Mesendoderm (in vitro differentiated cells): ENCODE measurements at regions not wholly inside any gene's neighbourhood (a gene's known extent, or its start where the extent isn't known, plus 50 kb on each side); places are given as distances from the start of the nearest gene placed in this dataset. TPM values are rescaled to one million over a fixed set of nuclear protein-coding genes. Genes with fewer than 3 reads are reported as not detected.
"Not testable (repeated sequence)": the region's sequence is repeated elsewhere in the genome, so short reads cannot be mapped to it uniquely, and the experiment has no call there.

ENCODE experiments used
- DNase-seq: peaks from one replicate; pipeline ENCODE4 v3.0.0; 2013
- H2AK5ac ChIP-seq: 2 replicates; pipeline ENCODE4 v1.6.1; 2013; ENCODE audit warnings: low read length, inconsistent platforms
- H2BK120ac ChIP-seq: 2 replicates; pipeline ENCODE4 v1.6.1; 2013; ENCODE audit warnings: low read depth, mild to moderate bottlenecking, low read length, moderate library complexity, mixed read lengths
- H2BK15ac ChIP-seq: replicated peaks from 2 replicates; pipeline ENCODE4 v1.6.1; 2013; ENCODE audit warnings: low read depth, mild to moderate bottlenecking, moderate library complexity
- H2BK5ac ChIP-seq: 2 replicates; pipeline ENCODE4 v1.6.1; 2013; ENCODE audit warnings: low read length, inconsistent platforms
- H3K18ac ChIP-seq: 2 replicates; pipeline ENCODE4 v1.6.1; 2013; ENCODE audit warnings: mild to moderate bottlenecking, low read length, mixed read lengths
- H3K23ac ChIP-seq: one replicate; pipeline ENCODE4 v1.6.1; 2013; ENCODE audit warnings: low read length
- H3K27ac ChIP-seq: 2 replicates; pipeline ENCODE4 v1.5.1; 2013; ENCODE audit warnings: low read depth, mild to moderate bottlenecking, inconsistent platforms, low read length, moderate library complexity
- H3K27me3 ChIP-seq: 2 replicates; pipeline ENCODE4 v1.6.1; 2013; ENCODE audit warnings: low read length, control low read depth, mild to moderate bottlenecking, inconsistent platforms; ENCODE audit not compliant: insufficient read depth, poor library complexity
- H3K36me3 ChIP-seq: 2 replicates; pipeline ENCODE4 v1.6.1; 2013; ENCODE audit warnings: low read length, inconsistent platforms; ENCODE audit not compliant: control insufficient read depth, insufficient read depth
- H3K4ac ChIP-seq: one replicate; pipeline ENCODE4 v1.6.1; 2013; ENCODE audit warnings: low read depth, mild to moderate bottlenecking, low read length, moderate library complexity
- H3K4me1 ChIP-seq: 2 replicates; pipeline ENCODE4 v1.6.1; 2013; ENCODE audit warnings: low read depth, low read length, inconsistent platforms; ENCODE audit not compliant: control insufficient read depth
- H3K4me2 ChIP-seq: 2 replicates; pipeline ENCODE4 v1.6.1; 2013; ENCODE audit warnings: low read length
- H3K4me3 ChIP-seq: 2 replicates; pipeline ENCODE4 v1.5.1; 2013; ENCODE audit warnings: mild to moderate bottlenecking, low read length
- H3K56ac ChIP-seq: one replicate; pipeline ENCODE4 v1.6.1; 2013; ENCODE audit warnings: low read length
- H3K79me1 ChIP-seq: 2 replicates; pipeline ENCODE4 v1.6.1; 2013; ENCODE audit warnings: low read length, inconsistent platforms
- H3K79me2 ChIP-seq: 2 replicates; pipeline ENCODE4 v1.6.1; 2013; ENCODE audit warnings: mild to moderate bottlenecking, low read length; ENCODE audit not compliant: control insufficient read depth, insufficient read depth
- H3K9ac ChIP-seq: 2 replicates; pipeline ENCODE4 v1.6.1; 2013; ENCODE audit warnings: low read length, inconsistent platforms
- H4K5ac ChIP-seq: one replicate; pipeline ENCODE4 v1.6.1; 2013; ENCODE audit warnings: low read length
- H4K8ac ChIP-seq: one replicate; pipeline ENCODE4 v1.6.1; 2013; ENCODE audit warnings: low read depth, mild to moderate bottlenecking, control low read depth, low read length, moderate library complexity
- WGBS: extraction: QIAGEN DNeasy Blood & Tissue Kit; methylation state at CpG from one replicate; pipeline ENCODE4 v1.1.7; 2013; ENCODE audit warnings: low lambda C conversion rate, missing lambda C conversion rate; ENCODE audit not compliant: insufficient coverage; ENCODE audit errors: extremely low coverage; 5-methylcytosine and 5-hydroxymethylcytosine counted together
- small RNA-seq: library from polyadenylated mRNA; stranded (forward); fragments of <200 nt; extraction: miRNeasy Mini kit (QIAGEN cat#:217004); gene quantifications from one replicate; pipeline ENCODE3, GENCODE V24; 2013; ENCODE audit not compliant: insufficient read depth

GRCh38 chrY:18836643-18837042 is 63.1 kb upstream of the HSFY2 start:
- H2BK5ac ChIP-seq, H3K79me2 ChIP-seq, H3K4me1 ChIP-seq, H3K56ac ChIP-seq, H2BK15ac ChIP-seq, H3K27ac ChIP-seq, H3K4ac ChIP-seq, H3K36me3 ChIP-seq, H2AK5ac ChIP-seq, H2BK120ac ChIP-seq, DNase-seq, H3K18ac ChIP-seq, H4K5ac ChIP-seq, H3K27me3 ChIP-seq, H3K4me3 ChIP-seq, H3K9ac ChIP-seq, H3K79me1 ChIP-seq, H4K8ac ChIP-seq, H3K23ac ChIP-seq, H3K4me2 ChIP-seq: not testable (repeated sequence)
- WGBS, result no CpG with 5 or more reads among the region's 6 CpGs

Small RNA genes lying in the stretch of these regions (small RNA-seq; reads per million reads assigned to genes)
- gene CD24P4 (not detected), gene MTCYBP2 (not detected), gene RNU6-255P (not detected)
